ENCODE measurements at regions not wholly inside any gene's neighbourhood (a gene's known extent, or its start where the extent isn't known, plus 50 kb on each side); places are given as distances from the start of the nearest gene placed in this dataset.

DNA sequence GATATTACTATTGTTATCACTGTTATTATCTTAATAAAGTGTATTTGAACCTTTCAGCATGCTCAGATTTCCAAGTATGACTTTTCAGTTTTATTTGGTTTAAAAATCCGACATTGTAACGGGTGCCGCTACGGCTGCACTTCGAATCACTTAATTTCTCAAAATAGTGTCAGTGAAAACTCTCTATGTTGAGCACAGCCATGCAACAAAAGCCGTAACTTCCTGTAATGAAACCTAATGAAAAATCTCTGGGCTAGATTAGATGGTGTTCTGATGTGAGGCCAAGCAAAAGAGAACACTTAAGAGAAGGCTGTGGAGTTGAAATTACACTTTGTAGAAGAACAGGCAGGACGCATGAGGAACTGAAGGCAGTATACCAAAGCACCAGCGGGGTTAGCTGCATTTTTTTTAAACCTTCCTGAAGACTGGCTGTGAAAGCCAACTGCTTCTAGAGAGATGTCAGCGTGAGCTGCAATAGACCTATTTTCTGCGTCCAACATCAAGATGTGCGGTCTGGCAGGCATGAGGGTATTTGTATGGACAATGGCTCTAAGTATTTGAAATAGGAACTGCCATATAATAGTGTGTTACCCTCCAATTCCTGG is 1545.0 kb upstream of the GOT2 start:
- intact Hi-C loops (cut with micrococcal nuclease): no loop called here
- Histone ChIP-seq H3K27ac (ENCODE audit: low read depth, low read length) (no peak overlapping the region), H3K4me1 (ENCODE audit: insufficient read depth, low read length) (no peaks in the 10 kb centered on the region), H3K36me3 (ENCODE audit: insufficient read depth, low read length) (no peaks in the 10 kb centered on the region), H3K27me3 (ENCODE audit: insufficient read depth, low read length) (no peaks in the 10 kb centered on the region), H3K9me3 (ENCODE audit: control insufficient read depth in 1 of 2, low read length in 2 of 2) (peaks cover 0 to 4% of the 10 kb centered on the region in 2 donors), H3K4me3 (ENCODE audit: low read length in 2 of 2) (no peak overlapping the region)
- H3K27ac Mint-ChIP-seq: no peak overlapping the region
- H3K4me3 Mint-ChIP-seq: no peak overlapping the region
- POLR2A ChIA-PET (ENCODE audit: partially characterized antibody): no interaction called here
- CTCF ChIA-PET (ENCODE audit: partially characterized antibody): no interaction called here
- DNase-seq: no peak
- peaks cover 0 to 27% (median 19%) of the 10 kb centered on the region in 8 donors for H3K9me3 Mint-ChIP-seq
- H3K36me3 Mint-ChIP-seq: no peaks in the 10 kb centered on the region
- H3K4me1 Mint-ChIP-seq: no peaks in the 10 kb centered on the region
- H3K27me3 Mint-ChIP-seq: no peaks in the 10 kb centered on the region

DNA sequence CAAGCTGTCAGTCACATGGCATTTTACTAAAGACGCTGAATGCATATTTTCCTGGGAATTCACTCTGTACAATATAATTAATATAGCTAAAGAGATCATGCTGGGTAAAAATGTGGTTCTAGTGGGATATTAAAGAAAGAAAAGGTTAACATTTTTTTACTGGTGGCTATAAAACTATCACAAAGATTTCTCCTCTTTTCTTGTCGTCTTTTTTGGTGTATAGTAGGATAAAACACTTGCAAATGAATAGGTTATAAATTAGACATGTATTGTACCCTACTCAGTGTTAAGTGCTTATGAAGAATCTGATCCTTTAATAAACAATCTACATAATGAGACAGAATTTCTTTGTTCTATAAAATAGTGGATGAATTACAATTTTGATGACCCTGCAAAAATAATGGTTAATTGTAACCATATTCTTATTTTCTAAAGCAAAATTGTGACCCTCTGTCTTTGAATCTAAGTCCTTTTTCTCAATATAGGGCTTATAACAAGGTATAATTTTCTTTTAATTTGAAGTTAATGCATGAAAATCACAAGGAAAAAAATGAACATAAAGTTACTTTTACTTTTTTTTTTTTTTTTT is 1540.4 kb upstream of the GOT2 start:
- H3K36me3 ChIP-seq (ENCODE audit: insufficient read depth, low read length): no peaks in the 10 kb centered on the region
- DNase-seq: no peak
- H3K4me3 ChIP-seq (ENCODE audit: low read length in 2 of 2): no peak overlapping the region
- H3K27ac Mint-ChIP-seq: no peak overlapping the region
- H3K9me3 ChIP-seq (ENCODE audit: control insufficient read depth in 1 of 2, low read length in 2 of 2): peaks cover 0 to 4% of the 10 kb centered on the region in 2 donors
- H3K27me3 ChIP-seq (ENCODE audit: insufficient read depth, low read length): no peaks in the 10 kb centered on the region
- no peaks in the 10 kb centered on the region for H3K4me1 Mint-ChIP-seq
- H3K27ac ChIP-seq (ENCODE audit: low read depth, low read length): no peak overlapping the region
- ChIA-PET POLR2A (ENCODE audit: partially characterized antibody) (no interaction called here), CTCF (ENCODE audit: partially characterized antibody) (no interaction called here)
- intact Hi-C loops (cut with micrococcal nuclease): no loop called here
- no peak overlapping the region for H3K4me3 Mint-ChIP-seq
- H3K36me3 Mint-ChIP-seq: no peaks in the 10 kb centered on the region
- no peaks in the 10 kb centered on the region for H3K27me3 Mint-ChIP-seq
- H3K4me1 ChIP-seq (ENCODE audit: insufficient read depth, low read length): no peaks in the 10 kb centered on the region
- peaks cover 4 to 31% (median 20%) of the 10 kb centered on the region in 8 donors for H3K9me3 Mint-ChIP-seq

DNA sequence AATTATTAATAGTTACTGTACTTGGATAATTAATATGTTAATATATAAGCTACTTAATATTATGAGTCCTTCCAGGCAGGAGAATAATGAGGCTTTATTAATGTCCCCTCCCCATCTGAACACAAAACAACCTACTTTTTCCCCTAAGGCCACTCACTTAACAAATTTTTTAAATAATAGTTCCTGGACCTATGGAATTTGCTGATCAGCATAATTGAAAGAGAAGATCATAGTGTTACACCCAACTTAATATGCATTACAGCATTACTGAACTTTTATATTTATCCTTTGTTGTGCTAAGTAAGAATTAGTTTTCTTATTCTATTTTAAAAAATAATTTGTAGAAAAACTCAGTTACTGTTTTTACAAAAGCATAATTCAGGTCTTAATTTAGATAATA is 1537.7 kb upstream of the GOT2 start:
- CTCF ChIA-PET (ENCODE audit: partially characterized antibody): no interaction called here
- POLR2A ChIA-PET (ENCODE audit: partially characterized antibody): no interaction called here
- Histone ChIP-seq H3K4me3 (ENCODE audit: low read length in 2 of 2) (no peak overlapping the region), H3K9me3 (ENCODE audit: control insufficient read depth in 1 of 2, low read length in 2 of 2) (no peaks in the 10 kb centered on the region), H3K27me3 (ENCODE audit: insufficient read depth, low read length) (no peaks in the 10 kb centered on the region), H3K36me3 (ENCODE audit: insufficient read depth, low read length) (no peaks in the 10 kb centered on the region), H3K4me1 (ENCODE audit: insufficient read depth, low read length) (no peaks in the 10 kb centered on the region), H3K27ac (ENCODE audit: low read depth, low read length) (no peak overlapping the region)
- Mint-ChIP-seq H3K27me3 (no peaks in the 10 kb centered on the region), H3K27ac (no peak overlapping the region), H3K4me1 (no peaks in the 10 kb centered on the region), H3K4me3 (no peak overlapping the region), H3K9me3 (peaks cover 4 to 23% (median 15%) of the 10 kb centered on the region in 8 donors), H3K36me3 (no peaks in the 10 kb centered on the region)
- DNase-seq: no peak
- intact Hi-C loops (cut with micrococcal nuclease): no loop called here

DNA sequence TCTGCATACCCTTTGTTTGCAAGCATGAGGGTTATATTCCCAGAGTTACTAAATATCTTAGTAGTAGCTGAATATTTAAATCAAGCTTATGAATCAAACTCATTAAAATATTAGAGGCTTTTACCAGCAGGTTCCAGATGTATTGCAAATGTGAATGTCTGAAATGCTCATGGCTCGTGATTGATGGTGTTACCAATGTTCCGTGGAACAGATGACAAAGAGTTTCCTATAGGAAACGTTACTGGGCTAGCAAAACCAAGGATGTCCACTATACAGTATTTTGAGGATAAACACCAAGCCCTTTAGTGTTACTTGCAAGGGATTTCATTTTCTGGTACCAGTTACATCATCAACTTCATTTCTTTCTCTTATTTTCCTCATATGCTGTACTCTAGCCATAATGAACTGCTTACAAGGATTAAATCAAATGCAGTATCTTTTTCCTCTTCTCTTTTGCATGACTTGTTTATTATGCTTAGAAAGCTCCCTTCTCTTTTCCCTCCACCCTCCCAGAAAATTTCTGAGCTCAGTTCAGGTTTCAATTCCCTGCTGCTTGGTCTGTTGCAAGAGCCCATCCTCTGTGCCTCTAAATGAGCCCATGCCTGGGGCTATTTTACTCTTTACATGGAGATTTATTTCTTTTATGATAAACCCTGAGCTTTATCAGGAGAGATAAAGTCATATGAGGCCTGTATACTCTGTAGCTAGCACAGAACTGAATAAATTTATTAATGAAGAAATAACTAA is 1537.1 kb upstream of the GOT2 start:
- Histone ChIP-seq H3K9me3 (ENCODE audit: control insufficient read depth in 1 of 2, low read length in 2 of 2) (no peaks in the 10 kb centered on the region), H3K27ac (ENCODE audit: low read depth, low read length) (no peak overlapping the region), H3K4me3 (ENCODE audit: low read length in 2 of 2) (no peak overlapping the region), H3K36me3 (ENCODE audit: insufficient read depth, low read length) (no peaks in the 10 kb centered on the region), H3K4me1 (ENCODE audit: insufficient read depth, low read length) (no peaks in the 10 kb centered on the region), H3K27me3 (ENCODE audit: insufficient read depth, low read length) (no peaks in the 10 kb centered on the region)
- no peak overlapping the region for H3K4me3 Mint-ChIP-seq
- CTCF ChIA-PET (ENCODE audit: partially characterized antibody): no interaction called here
- no peaks in the 10 kb centered on the region for H3K36me3 Mint-ChIP-seq
- POLR2A ChIA-PET (ENCODE audit: partially characterized antibody): no interaction called here
- no peak overlapping the region for H3K27ac Mint-ChIP-seq
- DNase-seq: no peak
- H3K4me1 Mint-ChIP-seq: no peaks in the 10 kb centered on the region
- intact Hi-C loops (cut with micrococcal nuclease): no loop called here
- no peaks in the 10 kb centered on the region for H3K27me3 Mint-ChIP-seq
- peaks cover 4 to 25% (median 18%) of the 10 kb centered on the region in 8 donors for H3K9me3 Mint-ChIP-seq

DNA sequence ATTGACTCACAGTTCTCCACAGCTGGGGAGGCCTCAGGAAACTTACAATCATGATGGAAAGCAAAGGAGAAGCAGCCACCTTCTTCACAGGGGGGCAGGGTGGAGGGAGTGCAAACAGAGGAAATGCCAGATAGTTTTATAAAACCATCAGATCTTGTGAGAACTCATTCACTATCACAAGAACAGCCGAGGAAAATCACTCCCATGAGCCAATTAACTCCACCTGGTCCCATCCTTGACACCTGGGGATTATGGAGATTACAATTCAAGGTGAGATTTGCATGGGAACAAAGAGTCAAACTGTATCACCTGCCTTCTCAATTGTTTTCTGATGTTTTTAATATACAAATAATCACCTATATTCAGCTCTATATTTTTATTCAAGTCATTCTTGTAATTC is 1527.3 kb upstream of the GOT2 start:
- H3K4me1 Mint-ChIP-seq: no peaks in the 10 kb centered on the region
- Histone ChIP-seq H3K4me3 (ENCODE audit: low read length in 2 of 2) (no peak overlapping the region), H3K27me3 (ENCODE audit: insufficient read depth, low read length) (no peaks in the 10 kb centered on the region), H3K9me3 (ENCODE audit: control insufficient read depth in 1 of 2, low read length in 2 of 2) (no peaks in the 10 kb centered on the region), H3K27ac (ENCODE audit: low read depth, low read length) (no peak overlapping the region), H3K36me3 (ENCODE audit: insufficient read depth, low read length) (no peaks in the 10 kb centered on the region), H3K4me1 (ENCODE audit: insufficient read depth, low read length) (no peaks in the 10 kb centered on the region)
- ChIA-PET POLR2A (ENCODE audit: partially characterized antibody) (no interaction called here), CTCF (ENCODE audit: partially characterized antibody) (no interaction called here)
- intact Hi-C loops (cut with micrococcal nuclease): no loop called here
- no peak overlapping the region for H3K4me3 Mint-ChIP-seq
- H3K27ac Mint-ChIP-seq: no peak overlapping the region
- no peak for DNase-seq
- peaks cover 3 to 28% (median 13%) of the 10 kb centered on the region in 8 donors for H3K9me3 Mint-ChIP-seq
- H3K27me3 Mint-ChIP-seq: no peaks in the 10 kb centered on the region
- H3K36me3 Mint-ChIP-seq: no peaks in the 10 kb centered on the region

DNA sequence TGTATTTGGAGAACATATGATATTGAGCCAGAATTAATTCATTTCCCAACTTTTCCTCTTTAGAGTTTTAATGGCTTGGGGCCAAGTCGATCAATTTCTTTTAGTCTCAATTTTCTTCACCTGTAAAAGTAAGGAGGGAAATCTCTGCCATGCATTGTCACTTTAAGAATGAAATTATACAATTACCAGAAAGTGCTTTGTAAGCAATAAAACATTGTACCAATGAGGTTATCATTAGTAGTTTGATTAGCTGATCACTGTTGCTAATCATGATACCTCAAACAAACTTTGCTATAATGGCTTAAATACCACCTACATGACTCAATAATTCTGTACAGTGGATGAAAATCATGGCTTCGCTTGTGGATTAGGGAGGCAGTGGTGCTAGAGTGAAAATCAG is 1525.8 kb upstream of the GOT2 start:
- no peak overlapping the region for H3K27ac ChIP-seq (ENCODE audit: low read depth, low read length)
- Mint-ChIP-seq H3K4me1 (no peaks in the 10 kb centered on the region), H3K4me3 (no peak overlapping the region), H3K27me3 (no peaks in the 10 kb centered on the region), H3K9me3 (peaks cover 0 to 27% (median 13%) of the 10 kb centered on the region in 8 donors), H3K36me3 (no peaks in the 10 kb centered on the region), H3K27ac (no peak overlapping the region)
- ChIA-PET CTCF (ENCODE audit: partially characterized antibody) (no interaction called here), POLR2A (ENCODE audit: partially characterized antibody) (no interaction called here)
- no peaks in the 10 kb centered on the region for H3K9me3 ChIP-seq (ENCODE audit: control insufficient read depth in 1 of 2, low read length in 2 of 2)
- no peaks in the 10 kb centered on the region for H3K4me1 ChIP-seq (ENCODE audit: insufficient read depth, low read length)
- no peaks in the 10 kb centered on the region for H3K36me3 ChIP-seq (ENCODE audit: insufficient read depth, low read length)
- intact Hi-C loops (cut with micrococcal nuclease): no loop called here
- H3K27me3 ChIP-seq (ENCODE audit: insufficient read depth, low read length): no peaks in the 10 kb centered on the region
- no peak overlapping the region for H3K4me3 ChIP-seq (ENCODE audit: low read length in 2 of 2)
- no peak for DNase-seq

DNA sequence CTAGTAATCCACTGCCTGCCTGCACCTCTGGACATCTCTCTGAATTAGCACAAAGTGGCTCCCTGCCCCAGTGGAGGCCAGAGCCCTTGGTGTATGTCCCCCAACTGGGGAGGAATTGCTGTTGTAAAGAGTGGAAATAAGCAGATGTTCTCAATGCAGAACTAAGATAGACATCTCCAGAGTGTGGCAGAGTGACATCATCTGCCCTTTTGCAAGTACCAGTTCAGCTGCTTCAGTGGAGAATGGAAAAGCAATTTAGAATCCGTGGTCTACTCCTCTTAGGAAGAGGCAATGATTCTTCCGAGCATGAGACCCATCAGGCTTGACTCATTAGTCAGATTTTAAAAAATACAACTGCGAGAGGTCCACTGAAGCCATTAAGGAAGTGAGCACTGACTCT is 1512.0 kb upstream of the GOT2 start:
- ChIA-PET POLR2A (ENCODE audit: partially characterized antibody) (no interaction called here), CTCF (ENCODE audit: partially characterized antibody) (no interaction called here)
- no peak for DNase-seq
- Histone ChIP-seq H3K4me1 (ENCODE audit: insufficient read depth, low read length) (no peaks in the 10 kb centered on the region), H3K9me3 (ENCODE audit: control insufficient read depth in 1 of 2, low read length in 2 of 2) (no peaks in the 10 kb centered on the region), H3K27me3 (ENCODE audit: insufficient read depth, low read length) (no peaks in the 10 kb centered on the region), H3K27ac (ENCODE audit: low read depth, low read length) (no peak overlapping the region), H3K4me3 (ENCODE audit: low read length in 2 of 2) (no peak overlapping the region), H3K36me3 (ENCODE audit: insufficient read depth, low read length) (no peaks in the 10 kb centered on the region)
- no peak overlapping the region for H3K4me3 Mint-ChIP-seq
- no peak overlapping the region for H3K27ac Mint-ChIP-seq
- no peaks in the 10 kb centered on the region for H3K36me3 Mint-ChIP-seq
- intact Hi-C loops (cut with micrococcal nuclease): no loop called here
- H3K9me3 Mint-ChIP-seq: peaks cover 0 to 23% (median 17%) of the 10 kb centered on the region in 8 donors
- no peaks in the 10 kb centered on the region for H3K27me3 Mint-ChIP-seq
- H3K4me1 Mint-ChIP-seq: no peaks in the 10 kb centered on the region

Measured in CD4-positive, alpha-beta memory T cell (primary cell).